ENCODE measurements at regions not wholly inside any gene's neighbourhood (a gene's known extent, or its start where the extent isn't known, plus 50 kb on each side); places are given as distances from the start of the nearest gene placed in this dataset.

DNA sequence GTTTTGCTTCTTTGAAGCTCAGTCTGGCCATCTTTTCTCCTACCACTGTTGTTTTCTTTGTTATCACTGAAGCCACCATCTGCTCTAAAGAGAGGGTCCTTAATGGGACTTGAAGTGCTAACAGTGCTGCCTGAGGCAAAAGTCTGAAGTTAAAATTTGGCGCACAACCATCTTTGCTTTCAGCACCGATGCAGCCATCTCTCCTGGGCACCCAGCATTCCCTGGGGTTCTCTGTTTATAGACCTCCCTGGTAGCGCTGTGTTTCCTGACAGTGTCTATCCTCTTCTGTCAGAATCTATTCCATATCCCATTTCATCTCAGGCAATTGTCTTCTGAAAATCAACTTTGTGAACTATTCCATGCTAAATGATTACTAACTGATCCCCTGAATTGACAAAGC lies 491.5 kb upstream of the MPDZ start:
- no peak for ATAC-seq
- DNase-seq (ENCODE audit: low spot score) = no peak
- Histone ChIP-seq H3K9me2 (ENCODE audit: insufficient read depth) (peaks cover 9% of the 10 kb centered on the region; the same call in 1 of the 2 replicates), H2AFZ (no peak overlapping the region), H3K27me3 (ENCODE audit: insufficient read depth) (no peaks in the 10 kb centered on the region), H3K4me1 (ENCODE audit: insufficient read depth) (no peaks in the 10 kb centered on the region), H3F3A (replicated peaks; ENCODE audit: low read depth) (no peaks in the 10 kb centered on the region), H4K20me1 (replicated peaks; ENCODE audit: insufficient read depth) (no peaks in the 10 kb centered on the region), H3K79me2 (replicated peaks; ENCODE audit: insufficient read depth) (no peaks in the 10 kb centered on the region), H3K4me2 (no peak overlapping the region), H3K36me3 (ENCODE audit: insufficient read depth) (no peaks in the 10 kb centered on the region), H3K27ac (ENCODE audit: low read depth) (no peak overlapping the region), H3K4me3 (no peak overlapping the region)
- Mint-ChIP-seq H3K4me1 (no peaks in the 10 kb centered on the region), H3K9me3 (no peaks in the 10 kb centered on the region), H3K36me3 (ENCODE audit: low read depth) (no peaks in the 10 kb centered on the region), H3K4me3 (no peak overlapping the region), H3K27me3 (ENCODE audit: insufficient read depth, low read depth, poor library complexity) (no peaks in the 10 kb centered on the region), H3K27ac (no peak overlapping the region)
- TF ChIP-seq, protein P1, sequence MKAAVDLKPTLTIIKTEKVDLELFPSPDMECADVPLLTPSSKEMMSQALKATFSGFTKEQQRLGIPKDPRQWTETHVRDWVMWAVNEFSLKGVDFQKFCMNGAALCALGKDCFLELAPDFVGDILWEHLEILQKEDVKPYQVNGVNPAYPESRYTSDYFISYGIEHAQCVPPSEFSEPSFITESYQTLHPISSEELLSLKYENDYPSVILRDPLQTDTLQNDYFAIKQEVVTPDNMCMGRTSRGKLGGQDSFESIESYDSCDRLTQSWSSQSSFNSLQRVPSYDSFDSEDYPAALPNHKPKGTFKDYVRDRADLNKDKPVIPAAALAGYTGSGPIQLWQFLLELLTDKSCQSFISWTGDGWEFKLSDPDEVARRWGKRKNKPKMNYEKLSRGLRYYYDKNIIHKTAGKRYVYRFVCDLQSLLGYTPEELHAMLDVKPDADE (IDR thresholded peaks at IDR 0.05) = no peak
- TF ChIP-seq JUNB (IDR thresholded peaks at IDR 0.05; ENCODE audit: unreplicated experiment) (no peak), ZNF331 (CRISPR knock-in tag; IDR thresholded peaks at IDR 0.05; ENCODE audit: low read depth) (no peak), EZH2 (IDR thresholded peaks at IDR 0.05; ENCODE audit: low read depth, unreplicated experiment) (no peak)

DNA sequence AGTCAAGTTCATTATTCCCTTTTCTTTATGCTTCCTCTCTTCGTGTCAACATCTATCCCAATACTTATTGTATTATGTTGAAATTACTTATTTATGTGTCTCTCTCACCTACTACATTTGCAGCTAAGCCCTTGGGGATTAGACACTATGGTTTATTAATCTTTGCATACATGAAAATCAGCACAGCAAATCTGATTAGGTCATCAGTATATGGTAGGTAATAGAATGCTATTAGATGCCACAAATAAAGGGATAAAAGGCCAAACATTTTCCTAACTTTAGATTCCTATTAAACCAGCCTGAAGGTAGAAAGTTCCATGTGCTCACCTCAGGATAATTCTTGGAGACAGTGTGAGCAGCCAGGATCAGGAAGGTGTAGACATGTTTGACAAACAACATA lies 490.1 kb upstream of the MPDZ start:
- Mint-ChIP-seq H3K9me3 (no peaks in the 10 kb centered on the region), H3K4me3 (no peak overlapping the region), H3K4me1 (no peaks in the 10 kb centered on the region), H3K27me3 (ENCODE audit: insufficient read depth, low read depth, poor library complexity) (no peaks in the 10 kb centered on the region), H3K27ac (no peak overlapping the region), H3K36me3 (ENCODE audit: low read depth) (no peaks in the 10 kb centered on the region)
- Histone ChIP-seq H3K27me3 (ENCODE audit: insufficient read depth) (no peaks in the 10 kb centered on the region), H3F3A (replicated peaks; ENCODE audit: low read depth) (no peaks in the 10 kb centered on the region), H3K79me2 (replicated peaks; ENCODE audit: insufficient read depth) (no peaks in the 10 kb centered on the region), H3K4me2 (no peak overlapping the region), H3K36me3 (ENCODE audit: insufficient read depth) (no peaks in the 10 kb centered on the region), H3K27ac (ENCODE audit: low read depth) (no peak overlapping the region), H4K20me1 (replicated peaks; ENCODE audit: insufficient read depth) (no peaks in the 10 kb centered on the region), H3K9me2 (ENCODE audit: insufficient read depth) (peaks cover 9% of the 10 kb centered on the region; the same call in 1 of the 2 replicates), H3K4me1 (ENCODE audit: insufficient read depth) (no peaks in the 10 kb centered on the region), H3K4me3 (no peak overlapping the region), H2AFZ (no peak overlapping the region)
- ATAC-seq = no peak
- DNase-seq (ENCODE audit: low spot score) = no peak
- TF ChIP-seq NANOG (IDR thresholded peaks at IDR 0.05; ENCODE audit: borderline replicate concordance) (no peak), JUNB (IDR thresholded peaks at IDR 0.05; ENCODE audit: unreplicated experiment) (no peak), STAT1 (IDR thresholded peaks at IDR 0.05; ENCODE audit: unreplicated experiment) (no peak), CREB1 (CRISPR knock-in tag; IDR thresholded peaks at IDR 0.05; ENCODE audit: low read depth) (no peak), ZNF114 (CRISPR knock-in tag; IDR thresholded peaks at IDR 0.05) (no peak), EZH2phosphoT487 (IDR thresholded peaks at IDR 0.05; ENCODE audit: unreplicated experiment) (no peak), EZH2 (IDR thresholded peaks at IDR 0.05; ENCODE audit: low read depth, unreplicated experiment) (no peak), POLR2AphosphoS5 (IDR thresholded peaks at IDR 0.05; ENCODE audit: low read depth) (no peak), ZNF331 (CRISPR knock-in tag; IDR thresholded peaks at IDR 0.05; ENCODE audit: low read depth) (no peak)
- TF ChIP-seq, protein P2, sequence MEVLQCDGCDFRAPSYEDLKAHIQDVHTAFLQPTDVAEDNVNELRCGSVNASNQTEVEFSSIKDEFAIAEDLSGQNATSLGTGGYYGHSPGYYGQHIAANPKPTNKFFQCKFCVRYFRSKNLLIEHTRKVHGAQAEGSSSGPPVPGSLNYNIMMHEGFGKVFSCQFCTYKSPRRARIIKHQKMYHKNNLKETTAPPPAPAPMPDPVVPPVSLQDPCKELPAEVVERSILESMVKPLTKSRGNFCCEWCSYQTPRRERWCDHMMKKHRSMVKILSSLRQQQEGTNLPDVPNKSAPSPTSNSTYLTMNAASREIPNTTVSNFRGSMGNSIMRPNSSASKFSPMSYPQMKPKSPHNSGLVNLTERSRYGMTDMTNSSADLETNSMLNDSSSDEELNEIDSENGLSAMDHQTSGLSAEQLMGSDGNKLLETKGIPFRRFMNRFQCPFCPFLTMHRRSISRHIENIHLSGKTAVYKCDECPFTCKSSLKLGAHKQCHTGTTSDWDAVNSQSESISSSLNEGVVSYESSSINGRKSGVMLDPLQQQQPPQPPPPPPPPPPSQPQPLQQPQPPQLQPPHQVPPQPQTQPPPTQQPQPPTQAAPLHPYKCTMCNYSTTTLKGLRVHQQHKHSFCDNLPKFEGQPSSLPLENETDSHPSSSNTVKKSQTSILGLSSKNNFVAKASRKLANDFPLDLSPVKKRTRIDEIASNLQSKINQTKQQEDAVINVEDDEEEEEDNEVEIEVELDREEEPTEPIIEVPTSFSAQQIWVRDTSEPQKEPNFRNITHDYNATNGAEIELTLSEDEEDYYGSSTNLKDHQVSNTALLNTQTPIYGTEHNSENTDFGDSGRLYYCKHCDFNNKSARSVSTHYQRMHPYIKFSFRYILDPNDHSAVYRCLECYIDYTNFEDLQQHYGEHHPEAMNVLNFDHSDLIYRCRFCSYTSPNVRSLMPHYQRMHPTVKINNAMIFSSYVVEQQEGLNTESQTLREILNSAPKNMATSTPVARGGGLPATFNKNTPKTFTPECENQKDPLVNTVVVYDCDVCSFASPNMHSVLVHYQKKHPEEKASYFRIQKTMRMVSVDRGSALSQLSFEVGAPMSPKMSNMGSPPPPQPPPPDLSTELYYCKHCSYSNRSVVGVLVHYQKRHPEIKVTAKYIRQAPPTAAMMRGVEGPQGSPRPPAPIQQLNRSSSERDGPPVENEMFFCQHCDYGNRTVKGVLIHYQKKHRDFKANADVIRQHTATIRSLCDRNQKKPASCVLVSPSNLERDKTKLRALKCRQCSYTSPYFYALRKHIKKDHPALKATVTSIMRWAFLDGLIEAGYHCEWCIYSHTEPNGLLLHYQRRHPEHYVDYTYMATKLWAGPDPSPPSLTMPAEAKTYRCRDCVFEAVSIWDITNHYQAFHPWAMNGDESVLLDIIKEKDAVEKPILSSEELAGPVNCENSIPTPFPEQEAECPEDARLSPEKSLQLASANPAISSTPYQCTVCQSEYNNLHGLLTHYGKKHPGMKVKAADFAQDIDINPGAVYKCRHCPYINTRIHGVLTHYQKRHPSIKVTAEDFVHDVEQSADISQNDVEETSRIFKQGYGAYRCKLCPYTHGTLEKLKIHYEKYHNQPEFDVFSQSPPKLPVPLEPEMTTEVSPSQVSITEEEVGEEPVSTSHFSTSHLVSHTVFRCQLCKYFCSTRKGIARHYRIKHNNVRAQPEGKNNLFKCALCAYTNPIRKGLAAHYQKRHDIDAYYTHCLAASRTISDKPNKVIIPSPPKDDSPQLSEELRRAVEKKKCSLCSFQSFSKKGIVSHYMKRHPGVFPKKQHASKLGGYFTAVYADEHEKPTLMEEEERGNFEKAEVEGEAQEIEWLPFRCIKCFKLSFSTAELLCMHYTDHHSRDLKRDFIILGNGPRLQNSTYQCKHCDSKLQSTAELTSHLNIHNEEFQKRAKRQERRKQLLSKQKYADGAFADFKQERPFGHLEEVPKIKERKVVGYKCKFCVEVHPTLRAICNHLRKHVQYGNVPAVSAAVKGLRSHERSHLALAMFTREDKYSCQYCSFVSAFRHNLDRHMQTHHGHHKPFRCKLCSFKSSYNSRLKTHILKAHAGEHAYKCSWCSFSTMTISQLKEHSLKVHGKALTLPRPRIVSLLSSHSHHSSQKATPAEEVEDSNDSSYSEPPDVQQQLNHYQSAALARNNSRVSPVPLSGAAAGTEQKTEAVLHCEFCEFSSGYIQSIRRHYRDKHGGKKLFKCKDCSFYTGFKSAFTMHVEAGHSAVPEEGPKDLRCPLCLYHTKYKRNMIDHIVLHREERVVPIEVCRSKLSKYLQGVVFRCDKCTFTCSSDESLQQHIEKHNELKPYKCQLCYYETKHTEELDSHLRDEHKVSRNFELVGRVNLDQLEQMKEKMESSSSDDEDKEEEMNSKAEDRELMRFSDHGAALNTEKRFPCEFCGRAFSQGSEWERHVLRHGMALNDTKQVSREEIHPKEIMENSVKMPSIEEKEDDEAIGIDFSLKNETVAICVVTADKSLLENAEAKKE (CRISPR knock-in tag; IDR thresholded peaks at IDR 0.05) = no peak
- TF ChIP-seq, protein P3, sequence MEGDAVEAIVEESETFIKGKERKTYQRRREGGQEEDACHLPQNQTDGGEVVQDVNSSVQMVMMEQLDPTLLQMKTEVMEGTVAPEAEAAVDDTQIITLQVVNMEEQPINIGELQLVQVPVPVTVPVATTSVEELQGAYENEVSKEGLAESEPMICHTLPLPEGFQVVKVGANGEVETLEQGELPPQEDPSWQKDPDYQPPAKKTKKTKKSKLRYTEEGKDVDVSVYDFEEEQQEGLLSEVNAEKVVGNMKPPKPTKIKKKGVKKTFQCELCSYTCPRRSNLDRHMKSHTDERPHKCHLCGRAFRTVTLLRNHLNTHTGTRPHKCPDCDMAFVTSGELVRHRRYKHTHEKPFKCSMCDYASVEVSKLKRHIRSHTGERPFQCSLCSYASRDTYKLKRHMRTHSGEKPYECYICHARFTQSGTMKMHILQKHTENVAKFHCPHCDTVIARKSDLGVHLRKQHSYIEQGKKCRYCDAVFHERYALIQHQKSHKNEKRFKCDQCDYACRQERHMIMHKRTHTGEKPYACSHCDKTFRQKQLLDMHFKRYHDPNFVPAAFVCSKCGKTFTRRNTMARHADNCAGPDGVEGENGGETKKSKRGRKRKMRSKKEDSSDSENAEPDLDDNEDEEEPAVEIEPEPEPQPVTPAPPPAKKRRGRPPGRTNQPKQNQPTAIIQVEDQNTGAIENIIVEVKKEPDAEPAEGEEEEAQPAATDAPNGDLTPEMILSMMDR (conservative IDR thresholded peaks at IDR 0.05; ENCODE audit: low read depth in 2 of 2) = no peak

Data from GM23338 (cell line).